Gastrocnemius medialis (tissue), 4 donors: ENCODE measurements at regions not wholly inside any gene's neighbourhood (a gene's known extent, or its start where the extent isn't known, plus 50 kb on each side); places are given as distances from the start of the nearest gene placed in this dataset.

ENCODE experiments used
- ATAC-seq, 2 donors: fragments of 150-250 bp; one replicate each; pipeline ENCODE4 v1.9.1; 2016
- DNase-seq, 2 donors: peaks; one replicate each; pipeline ENCODE4 v3.0.0-alpha.2; 2019
- H3K27ac ChIP-seq, 4 donors: fragments of 200-600 bp; sonication (generic); 1 replicate in 1 of 4; 2 replicates in 3 of 4; pipeline ENCODE4 v1.5.1; 2016 to 2018; ENCODE audit warnings: mild to moderate bottlenecking in 2 of 4, moderate library complexity in 1 of 4
- H3K27me3 ChIP-seq, 3 donors: fragments of 200-600 bp; sonication (generic) in 2 of 3; 1 replicate in 1 of 3; 2 replicates in 2 of 3; pipeline versions ENCODE4 v1.5.1 to v1.6.0; 2016 to 2019; ENCODE audit warnings: mild to moderate bottlenecking in 1 of 3, moderate library complexity in 1 of 3
- H3K36me3 ChIP-seq, 2 donors: fragments of 200-600 bp; sonication (generic) in 1 of 2; one replicate each; pipeline ENCODE4 v1.5.1; 2017 to 2018
- H3K4me1 ChIP-seq, 2 donors: fragments of 200-600 bp; sonication (generic) in 1 of 2; one replicate each; pipeline ENCODE4 v1.5.1; 2016 to 2017; ENCODE audit warnings: mild to moderate bottlenecking in 2 of 2
- H3K4me3 ChIP-seq, 4 donors: fragments of 200-600 bp; sonication (generic) in 3 of 4; 1 replicate in 1 of 4; 2 replicates in 3 of 4; pipeline ENCODE4 v1.5.1; 2016 to 2019; ENCODE audit warnings: mild to moderate bottlenecking in 2 of 4
- H3K9me3 ChIP-seq, 3 donors: fragments of 200-600 bp; sonication (generic) in 2 of 3; 1 replicate in 1 of 3; 2 replicates in 2 of 3; pipeline ENCODE4 v1.5.1; 2016 to 2019
- CTCF ChIP-seq, 5 experiments: fragments of 450-650 bp in 3 of 5; fragments of 200-600 bp in 2 of 5; sonication (generic) in 2 of 5; IDR thresholded peaks in 4 of 5; conservative IDR thresholded peaks in 1 of 5; 1 replicate in 4 of 5; 2 replicates in 1 of 5; pipeline ENCODE4 v1.5.1; 2016 to 2019; ENCODE audit warnings: antibody characterized with exemption in 5 of 5, mild to moderate bottlenecking in 3 of 5, moderate library complexity in 3 of 5
- POLR2A ChIP-seq, 2 donors: fragments of 450-650 bp; IDR thresholded peaks; one replicate each; pipeline ENCODE4 v1.6.1; 2017; ENCODE audit warnings: antibody characterized with exemption in 2 of 2, mild to moderate bottlenecking in 2 of 2, moderate library complexity in 2 of 2
- in situ Hi-C, 4 donors: fragments of 200-750 bp; cut with MboI; loops; one replicate each; pipeline versions ENCODE4 v1.15.0 to v1.8.0; 2017; ENCODE audit warnings: low sequenced_read_pairs in 4 of 4
- intact Hi-C: fragments of 100-400 bp; cut with DNase I; formaldehyde crosslinking; loops from one replicate; pipeline ENCODE4 v1.15.1; 2023; ENCODE audit warnings: low total_unique reads

- no peak for TF ChIP-seq CTCF (IDR thresholded peaks at IDR 0.05 in 4 of 5, conservative IDR thresholded peaks at IDR 0.05 in 1 of 5)
- no peak for TF ChIP-seq POLR2A (IDR thresholded peaks at IDR 0.05)
- peak overlapping the region in 1 of 4 donors; percentile 24 for H3K27ac ChIP-seq
- DNase-seq (no peak), ATAC-seq (no peak)
- peak overlapping the region in 1 of 4 donors; percentile 11 for H3K4me3 ChIP-seq
- no peaks in the 10 kb centered on the region for H3K9me3 ChIP-seq
- in situ Hi-C loops: no loop called here
- intact Hi-C loops: no loop called here
- H3K36me3 ChIP-seq: no peaks in the 10 kb centered on the region
- H3K27me3 ChIP-seq: no peaks in the 10 kb centered on the region
- peaks cover 0 to 4% of the 10 kb centered on the region in 2 donors for H3K4me1 ChIP-seq
Observed at GRCh38 chr15:95620934-95621579, 709.4 kb upstream of the NR2F2 start.

GRCh38 chr15:95622843-95623242 lies 707.7 kb upstream of the NR2F2 start:
- TF ChIP-seq CTCF (IDR thresholded peaks at IDR 0.05 in 4 of 5, conservative IDR thresholded peaks at IDR 0.05 in 1 of 5) (no peak), POLR2A (IDR thresholded peaks at IDR 0.05) (no peak)
- ATAC-seq (no peak), DNase-seq (no peak)
- intact Hi-C loops: no loop called here
- peak overlapping the region in 2 of 4 donors; percentile 12 to 51 for H3K27ac ChIP-seq
- peaks cover 0 to 8% of the 10 kb centered on the region in 2 donors for H3K4me1 ChIP-seq
- in situ Hi-C loops: no loop called here
- no peak overlapping the region for H3K4me3 ChIP-seq
- no peaks in the 10 kb centered on the region for H3K9me3 ChIP-seq
- no peaks in the 10 kb centered on the region for H3K27me3 ChIP-seq
- no peaks in the 10 kb centered on the region for H3K36me3 ChIP-seq

- Histone ChIP-seq H3K36me3 (no peaks in the 10 kb centered on the region), H3K27ac (peak overlapping the region in 3 of 4 donors; percentile 48 to 57 (median 57)), H3K4me3 (no peak overlapping the region), H3K27me3 (no peaks in the 10 kb centered on the region), H3K9me3 (no peaks in the 10 kb centered on the region), H3K4me1 (peaks cover 0 to 8% of the 10 kb centered on the region in 2 donors)
- in situ Hi-C loops: no loop called here
- no peak for TF ChIP-seq POLR2A (IDR thresholded peaks at IDR 0.05)
- TF ChIP-seq CTCF (IDR thresholded peaks at IDR 0.05 in 4 of 5, conservative IDR thresholded peaks at IDR 0.05 in 1 of 5): no peak
- DNase-seq (no peak), ATAC-seq (peak in 1 of 2 donors; percentile 50)
- intact Hi-C loops: no loop called here
Observed at GRCh38 chr15:95624100-95624499, 706.4 kb upstream of the NR2F2 start.

GRCh38 chr15:95624616-95625361 lies 705.7 kb upstream of the NR2F2 start:
- ATAC-seq (no peak), DNase-seq (no peak)
- Histone ChIP-seq H3K4me1 (peaks cover 0 to 8% of the 10 kb centered on the region in 2 donors), H3K9me3 (no peaks in the 10 kb centered on the region), H3K27me3 (no peaks in the 10 kb centered on the region), H3K4me3 (no peak overlapping the region), H3K36me3 (no peaks in the 10 kb centered on the region), H3K27ac (peak overlapping the region in 3 of 4 donors; percentile 48 to 57 (median 48))
- in situ Hi-C loops (no loop called here), intact Hi-C loops (no loop called here)
- TF ChIP-seq POLR2A (IDR thresholded peaks at IDR 0.05) (no peak), CTCF (IDR thresholded peaks at IDR 0.05 in 4 of 5, conservative IDR thresholded peaks at IDR 0.05 in 1 of 5) (no peak)
